B cell (primary cell): ENCODE measurements at regions not wholly inside any gene's neighbourhood (a gene's known extent, or its start where the extent isn't known, plus 50 kb on each side); places are given as distances from the start of the nearest gene placed in this dataset.

Source experiments
- ATAC-seq: fragments of 200-7000 bp; cut with Tn5 transposase; one replicate; pipeline ENCODE4 v1.10.0; 2021; ENCODE audit warnings: low read depth, mild to moderate bottlenecking, moderate number of reproducible peaks, moderate library complexity
- CTCF ChIA-PET: fragments of 350-600 bp; sonication (Branson Sonifier 250); formaldehyde crosslinking; loops from one replicate; lab custom pipeline; 2021; ENCODE audit warnings: antibody characterized with exemption, inconsistent platforms; lab: Charles Lee
- POLR2A ChIA-PET: fragments of 350-600 bp; sonication (Branson Sonifier 250); formaldehyde crosslinking; loops from one replicate; lab custom pipeline; 2021; ENCODE audit warnings: antibody characterized with exemption; lab: Charles Lee
- DNase-seq: peaks from one replicate; pipeline ENCODE4 v3.0.0; 2013
- H2AFZ ChIP-seq: 2 replicates; pipeline ENCODE4 v1.6.1; 2012; ENCODE audit warnings: mild to moderate bottlenecking, low read depth, low read length; ENCODE audit not compliant: insufficient read depth, poor library complexity, severe bottlenecking
- H3K27ac ChIP-seq, 2 donors: 1 replicate in 1 of 2; 2 replicates in 1 of 2; pipeline ENCODE4 v1.5.1; 2012 to 2013; ENCODE audit warnings: low read length in 2 of 2, mild to moderate bottlenecking in 2 of 2, moderate library complexity in 1 of 2
- H3K27me3 ChIP-seq, 4 experiments: fragments of 200-600 bp in 1 of 4; sonication (generic) in 1 of 4; replicated peaks in 1 of 4; 1 replicate in 2 of 4; 2 replicates in 2 of 4; pipeline versions ENCODE4 v1.6.1 to v1.7.0; 2013 to 2016; ENCODE audit warnings: low read length in 3 of 4, mild to moderate bottlenecking in 2 of 4, mixed read lengths in 1 of 4, moderate library complexity in 1 of 4; ENCODE audit not compliant: insufficient read depth in 4 of 4, control insufficient read depth in 3 of 4; ENCODE audit errors: control extremely low read depth in 1 of 4
- H3K36me3 ChIP-seq, 2 experiments: replicated peaks in 1 of 2; 1 replicate in 1 of 2; 2 replicates in 1 of 2; pipeline versions ENCODE4 v1.6.1 to v1.7.1; 2013; ENCODE audit warnings: low read length in 1 of 2; ENCODE audit not compliant: insufficient read depth in 2 of 2, control insufficient read depth in 1 of 2; ENCODE audit errors: control extremely low read depth in 1 of 2, extremely low read depth in 1 of 2
- H3K4me1 ChIP-seq, 2 donors: fragments of 200-600 bp in 1 of 2; sonication (generic) in 1 of 2; 1 replicate in 1 of 2; 2 replicates in 1 of 2; pipeline versions ENCODE4 v1.5.1 to v1.6.1; 2013 to 2017; ENCODE audit warnings: low read length in 2 of 2; ENCODE audit not compliant: control insufficient read depth in 2 of 2, insufficient read depth in 2 of 2
- H3K4me2 ChIP-seq: replicated peaks from 2 replicates; pipeline ENCODE3; 2012; ENCODE audit warnings: mild to moderate bottlenecking, low read depth, low read length; ENCODE audit not compliant: poor library complexity, severe bottlenecking
- H3K4me3 ChIP-seq, 5 experiments: fragments of 200-600 bp in 1 of 5; sonication (generic) in 1 of 5; 1 replicate in 3 of 5; 2 replicates in 2 of 5; pipeline versions ENCODE4 v1.5.1 to v1.7.0; 2011 to 2016; ENCODE audit warnings: low read length in 4 of 5, mild to moderate bottlenecking in 4 of 5, low read depth in 2 of 5, control low read depth in 1 of 5, moderate library complexity in 1 of 5; ENCODE audit not compliant: insufficient read depth in 1 of 5; ENCODE audit errors: control extremely low read depth in 1 of 5, extremely low read depth in 1 of 5
- H3K79me2 ChIP-seq: fragments of 200-600 bp; sonication (generic); one replicate; pipeline ENCODE4 v1.6.0; 2016; ENCODE audit warnings: low read length; ENCODE audit not compliant: control insufficient read depth, insufficient read depth
- H3K9ac ChIP-seq: fragments of 200-600 bp; sonication (generic); 2 replicates; pipeline ENCODE4 v1.6.1; 2017; ENCODE audit warnings: mild to moderate bottlenecking, low read length, moderate library complexity
- H3K9me3 ChIP-seq, 3 donors: one replicate each; pipeline versions ENCODE4 v1.6.1 to v1.7.1; 2013; ENCODE audit warnings: low read length in 2 of 3; ENCODE audit not compliant: control insufficient read depth in 2 of 3, insufficient read depth in 1 of 3; ENCODE audit errors: control extremely low read depth in 1 of 3
- H4K20me1 ChIP-seq: 2 replicates; pipeline ENCODE4 v1.6.0; 2012; ENCODE audit warnings: mild to moderate bottlenecking, low read length; ENCODE audit not compliant: insufficient read depth, control insufficient read depth, poor library complexity, severe bottlenecking
- H3K27ac Mint-ChIP-seq: one replicate; pipeline ENCODE4 v1.8.0; 2021; ENCODE audit warnings: mixed read lengths
- H3K27me3 Mint-ChIP-seq: one replicate; pipeline ENCODE4 v1.8.0; 2021; ENCODE audit warnings: mixed read lengths
- H3K4me1 Mint-ChIP-seq: one replicate; pipeline ENCODE4 v1.8.0; 2021; ENCODE audit warnings: mixed read lengths
- H3K4me3 Mint-ChIP-seq: one replicate; pipeline ENCODE4 v1.8.0; 2021; ENCODE audit warnings: mixed read lengths
- H3K9me3 Mint-ChIP-seq: one replicate; pipeline ENCODE4 v1.8.0; 2022; ENCODE audit warnings: mixed read lengths; ENCODE audit not compliant: insufficient read depth
- CTCF ChIP-seq: fragments of 200-600 bp; IDR thresholded peaks from one replicate; pipeline ENCODE4 v1.8.0; 2022; ENCODE audit warnings: antibody characterized with exemption, mild to moderate bottlenecking
- EZH2 ChIP-seq: IDR thresholded peaks from 2 replicates; pipeline ENCODE4 v1.6.1; 2012; ENCODE audit warnings: borderline replicate concordance, low read depth, mild to moderate bottlenecking, moderate library complexity, low read length; ENCODE audit not compliant: insufficient read depth, poor library complexity, severe bottlenecking
- WGBS: methylation state at CpG from one replicate; pipeline ENCODE4 v1.1.5; 2013; ENCODE audit warnings: missing lambda C conversion rate; ENCODE audit not compliant: insufficient coverage; 5-methylcytosine and 5-hydroxymethylcytosine counted together
- intact Hi-C: fragments of 100-400 bp; cut with micrococcal nuclease; formaldehyde crosslinking; loops from one replicate; pipeline ENCODE4 v1.10.0; 2022

DNA sequence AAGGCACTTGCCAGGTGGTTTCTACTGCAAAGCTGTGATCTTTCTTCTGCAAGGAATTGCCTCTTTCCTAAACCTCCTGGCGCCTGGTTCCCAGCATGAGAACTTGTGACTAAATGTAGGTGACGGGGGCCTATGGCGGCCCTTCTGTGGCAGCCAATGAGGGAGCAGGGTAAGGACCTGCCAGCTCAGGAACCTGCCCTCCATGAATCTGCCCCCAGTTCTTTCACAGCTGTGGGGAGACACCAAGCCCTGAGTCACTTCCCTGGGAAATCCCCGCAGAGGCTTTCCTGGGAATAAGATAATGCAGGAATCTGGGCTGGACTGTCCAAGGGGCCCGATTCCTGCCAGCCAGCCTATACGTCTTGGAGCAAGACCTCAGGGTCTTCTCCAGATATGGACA, 56.7 kb upstream of the CTNNA1 start:
- H3K27me3 ChIP-seq = peaks cover 0 to 17% (median 4%) of the 10 kb centered on the region in 4 experiments
- no peak overlapping the region for H3K4me2 ChIP-seq
- H3K4me3 Mint-ChIP-seq = no peak overlapping the region
- ATAC-seq = no peak
- H2AFZ ChIP-seq = no peak overlapping the region
- 100% methylated on average over 6 of the region's 6 CpGs for WGBS
- no peaks in the 10 kb centered on the region for H4K20me1 ChIP-seq
- TF ChIP-seq CTCF (no peak), EZH2 (no peak)
- no peak overlapping the region for H3K9ac ChIP-seq
- peaks cover 33% of the 10 kb centered on the region for H3K27me3 Mint-ChIP-seq
- intact Hi-C loops = no loop called here
- POLR2A ChIA-PET = no interaction called here
- H3K36me3 ChIP-seq = no peaks in the 10 kb centered on the region
- H3K4me1 Mint-ChIP-seq = no peaks in the 10 kb centered on the region
- no peak overlapping the region for H3K27ac Mint-ChIP-seq
- H3K27ac ChIP-seq = no peak overlapping the region
- H3K4me1 ChIP-seq = no peaks in the 10 kb centered on the region
- CTCF ChIA-PET = no interaction called here
- no peak overlapping the region for H3K4me3 ChIP-seq
- H3K9me3 Mint-ChIP-seq = no peaks in the 10 kb centered on the region
- no peaks in the 10 kb centered on the region for H3K79me2 ChIP-seq
- no peaks in the 10 kb centered on the region for H3K9me3 ChIP-seq
- DNase-seq = no peak

DNA sequence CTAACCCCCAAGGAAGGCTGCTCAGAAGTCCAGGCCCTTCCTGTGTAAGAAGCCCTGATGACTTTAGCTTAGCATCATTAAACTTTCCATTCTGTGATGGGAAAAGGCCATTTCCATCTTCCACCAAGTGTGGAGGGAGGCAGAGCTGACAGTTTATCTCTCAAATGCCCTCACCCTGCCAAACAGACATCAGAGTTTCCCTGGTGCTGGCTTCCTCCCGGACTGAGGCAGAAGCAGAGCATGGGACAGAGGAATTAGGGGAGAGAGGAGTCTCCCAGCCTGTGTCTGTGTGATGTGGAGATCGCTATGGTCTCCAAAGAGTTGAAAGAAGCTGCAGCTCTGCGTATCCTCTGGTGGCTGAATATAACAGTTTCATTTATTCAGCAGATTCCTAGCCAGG, 57.4 kb upstream of the CTNNA1 start:
- no peak for ATAC-seq
- no peak overlapping the region for H3K4me2 ChIP-seq
- ChIA-PET POLR2A (no interaction called here), CTCF (no interaction called here)
- intact Hi-C loops = no loop called here
- H3K4me3 ChIP-seq = no peak overlapping the region
- no peak for DNase-seq
- TF ChIP-seq EZH2 (no peak), CTCF (no peak)
- H3K4me1 Mint-ChIP-seq = no peaks in the 10 kb centered on the region
- H3K4me1 ChIP-seq = no peaks in the 10 kb centered on the region
- no peaks in the 10 kb centered on the region for H3K9me3 ChIP-seq
- H3K27ac Mint-ChIP-seq = no peak overlapping the region
- H2AFZ ChIP-seq = no peak overlapping the region
- no peak overlapping the region for H3K27ac ChIP-seq
- peaks cover 37% of the 10 kb centered on the region for H3K27me3 Mint-ChIP-seq
- H3K9me3 Mint-ChIP-seq = no peaks in the 10 kb centered on the region
- H3K4me3 Mint-ChIP-seq = no peak overlapping the region
- H3K36me3 ChIP-seq = no peaks in the 10 kb centered on the region
- WGBS = 100% methylated on average over 3 of the region's 3 CpGs
- H3K9ac ChIP-seq = no peak overlapping the region
- no peaks in the 10 kb centered on the region for H3K79me2 ChIP-seq
- peaks cover 0 to 12% (median under 1%) of the 10 kb centered on the region in 4 experiments for H3K27me3 ChIP-seq
- H4K20me1 ChIP-seq = no peaks in the 10 kb centered on the region
